Cerebellar nuclear complex (tissue), 1 donor: ENCODE measurements at regions not wholly inside any gene's neighbourhood (a gene's known extent, or its start where the extent isn't known, plus 50 kb on each side); places are given as distances from the start of the nearest gene placed in this dataset.

Source experiments
- DNase-seq, 2 experiments: peaks; one replicate each; lab custom pipeline; 2025; lab: John Stamatoyannopoulos, UW

DNA sequence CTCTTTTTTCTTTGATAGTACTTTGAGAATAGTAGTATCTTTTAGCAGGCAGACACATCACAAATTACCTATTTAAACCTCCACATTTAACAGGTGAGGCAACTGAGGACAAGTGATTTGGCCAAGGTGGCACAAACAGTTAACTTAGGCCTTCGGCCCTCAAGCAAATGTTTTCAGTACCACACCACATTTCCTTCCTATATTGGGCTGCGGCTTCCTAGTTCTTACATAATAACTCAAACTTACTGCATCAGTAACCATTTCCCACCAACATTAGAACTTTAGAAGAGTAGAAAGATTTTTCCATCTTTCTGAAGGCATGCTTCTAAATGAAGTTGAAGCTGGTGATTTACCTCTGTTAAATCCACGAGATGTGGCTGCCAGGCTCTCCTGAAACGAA is 63.2 kb upstream of the SLC4A4 start:
- no peak for DNase-seq

DNA sequence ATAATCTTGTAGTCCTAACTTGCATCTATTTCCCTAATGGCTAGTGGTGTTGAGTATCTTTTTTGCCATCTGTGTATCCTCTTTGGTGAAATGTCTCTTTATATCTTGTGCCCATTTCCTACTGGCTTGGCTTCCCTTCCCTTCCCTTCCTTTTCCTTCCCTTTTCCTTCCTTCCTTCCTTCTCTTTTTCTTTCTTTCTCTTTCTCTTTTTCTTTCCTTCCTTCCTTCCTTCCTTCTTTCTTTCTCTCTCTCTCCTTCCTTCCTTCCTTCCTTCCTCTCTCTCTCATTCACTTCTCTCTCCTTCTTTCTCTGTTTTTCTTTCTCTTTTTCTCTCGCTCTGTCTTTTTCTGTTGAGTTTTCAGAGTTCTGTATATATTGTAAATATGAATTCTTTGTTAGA is 61.5 kb upstream of the SLC4A4 start:
- DNase-seq, result no peak

DNA sequence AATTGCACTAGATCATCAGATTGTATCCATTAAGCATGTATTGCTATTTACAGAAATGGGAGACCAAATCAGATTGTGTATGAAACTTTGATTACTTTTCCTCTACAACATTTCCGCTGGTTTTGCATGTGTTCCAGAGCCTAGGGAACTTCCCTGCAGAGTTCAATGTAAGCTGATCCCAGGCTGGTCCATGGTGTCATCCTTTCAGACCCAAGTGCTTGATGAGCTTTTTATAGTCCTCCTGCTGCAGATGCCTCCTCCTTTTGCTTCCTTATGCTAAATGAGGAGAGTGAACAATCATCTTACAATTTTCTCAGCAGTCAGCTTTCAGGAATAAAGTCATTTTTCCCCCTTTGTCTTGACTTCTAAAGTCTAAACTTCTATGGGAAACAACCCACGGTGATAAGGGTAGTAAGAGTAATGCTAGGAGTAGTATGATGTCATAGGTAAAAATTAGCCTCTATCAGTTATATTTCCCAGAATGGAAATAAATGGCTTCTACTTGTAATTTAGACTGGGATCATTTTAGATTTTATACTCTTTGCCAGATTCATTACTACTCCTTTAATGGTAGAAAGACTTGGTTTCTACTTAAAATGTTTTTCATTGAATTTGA is 55.1 kb upstream of the SLC4A4 start:
- DNase-seq, result no peak

DNA sequence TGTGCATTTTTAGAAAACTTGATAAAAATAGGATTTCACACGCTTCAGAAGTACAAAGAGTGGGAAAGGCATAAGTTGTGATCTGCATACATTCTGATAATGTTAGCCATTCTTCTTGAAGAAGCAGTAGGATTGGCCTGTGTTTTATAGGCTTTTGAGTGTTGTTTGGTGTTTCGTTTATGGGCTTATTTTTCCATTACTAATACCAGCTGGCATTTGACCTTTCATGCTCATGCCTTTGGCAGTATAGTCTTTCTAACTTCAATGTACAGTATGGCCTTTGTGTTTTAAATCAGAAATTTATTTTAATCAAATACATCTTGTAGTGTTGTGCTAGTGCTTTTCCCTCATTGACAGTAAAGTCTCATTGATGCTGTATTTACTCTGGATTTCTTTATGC is 51.5 kb upstream of the SLC4A4 start:
- DNase-seq, result no peak

DNA sequence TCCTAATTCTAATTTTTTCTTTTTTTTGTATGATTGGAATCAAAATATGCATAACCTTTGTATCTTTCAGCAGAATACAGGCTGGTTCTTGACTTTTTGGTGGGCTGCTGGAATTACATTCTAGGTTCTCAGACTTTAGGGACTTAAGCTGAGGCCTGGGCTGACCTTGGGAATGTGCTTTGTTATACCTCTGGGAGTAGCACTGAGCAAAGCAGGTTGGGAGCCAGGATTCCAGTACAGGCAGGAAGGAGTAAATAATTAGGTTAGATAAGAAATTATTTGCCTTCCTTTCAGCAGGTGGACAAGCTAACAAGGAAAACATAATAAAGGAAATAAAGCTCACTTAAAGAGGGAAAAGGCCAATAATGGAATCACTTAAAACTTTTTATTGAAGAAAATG is 49.9 kb upstream of the SLC4A4 start:
- DNase-seq, result no peak
